HUDEP-2 (cell line): ENCODE measurements at regions not wholly inside any gene's neighbourhood (a gene's known extent, or its start where the extent isn't known, plus 50 kb on each side); places are given as distances from the start of the nearest gene placed in this dataset.

ENCODE experiments used
- DNase-seq, 76 experiments: peaks; one replicate each; lab custom pipeline; 2025; ENCODE audit not compliant: unreplicated experiment in 76 of 76; lab: John Stamatoyannopoulos, UW

DNA sequence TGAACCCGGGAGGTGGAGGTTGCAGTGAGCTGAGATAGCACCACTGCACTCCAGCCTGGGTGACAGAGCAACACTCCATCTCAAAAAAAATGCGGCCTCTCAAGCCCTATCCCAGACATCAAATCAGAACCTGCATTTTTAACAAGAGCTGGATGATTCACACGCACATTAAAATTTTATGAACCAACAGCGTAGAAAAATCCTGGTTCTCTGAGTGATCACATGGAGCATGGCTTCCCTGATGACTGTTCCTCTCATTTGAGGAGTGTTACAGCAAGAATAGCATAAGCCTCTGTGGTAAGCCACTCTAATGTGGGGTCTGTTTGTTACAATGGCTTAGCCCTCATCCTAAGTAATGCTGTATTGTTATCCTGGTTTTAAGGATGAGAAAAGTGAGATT lies 163.6 kb downstream of the BRMS1L start:
- no peak for DNase-seq

DNA sequence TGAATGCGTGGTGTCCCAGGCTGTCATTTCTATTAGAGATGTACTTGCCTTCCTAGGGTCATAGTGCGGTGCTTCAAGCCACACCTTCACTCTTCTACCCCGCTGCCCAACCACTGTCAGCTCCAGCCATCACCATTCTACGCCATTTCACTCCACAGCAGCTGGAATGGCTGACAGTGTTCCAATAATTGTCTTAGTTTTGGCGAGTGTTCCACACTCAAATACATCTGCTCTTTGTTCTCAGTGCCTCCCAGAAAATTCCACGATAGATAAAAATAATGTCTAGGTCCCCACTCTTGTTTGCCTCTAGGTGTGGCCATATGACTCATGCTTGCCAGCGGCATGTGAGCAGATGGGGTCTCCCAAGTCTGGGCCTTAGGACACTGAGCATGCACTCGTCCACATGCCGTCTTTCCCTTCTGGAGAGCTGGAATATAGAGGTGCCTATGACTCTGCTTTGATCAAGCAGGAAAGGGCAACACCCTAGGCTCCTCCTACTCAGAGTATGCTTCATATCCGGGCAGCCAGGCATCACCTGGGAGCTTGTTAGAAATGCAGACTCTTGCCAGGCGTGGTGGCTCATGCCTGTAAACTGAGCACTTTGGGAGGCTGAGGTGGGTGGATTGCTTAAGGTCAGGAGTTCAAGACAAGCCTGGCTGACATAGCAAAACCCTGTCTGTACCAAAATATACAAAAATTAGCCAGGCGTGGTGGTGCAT lies 163.0 kb downstream of the BRMS1L start:
- DNase-seq, result no peak

DNA sequence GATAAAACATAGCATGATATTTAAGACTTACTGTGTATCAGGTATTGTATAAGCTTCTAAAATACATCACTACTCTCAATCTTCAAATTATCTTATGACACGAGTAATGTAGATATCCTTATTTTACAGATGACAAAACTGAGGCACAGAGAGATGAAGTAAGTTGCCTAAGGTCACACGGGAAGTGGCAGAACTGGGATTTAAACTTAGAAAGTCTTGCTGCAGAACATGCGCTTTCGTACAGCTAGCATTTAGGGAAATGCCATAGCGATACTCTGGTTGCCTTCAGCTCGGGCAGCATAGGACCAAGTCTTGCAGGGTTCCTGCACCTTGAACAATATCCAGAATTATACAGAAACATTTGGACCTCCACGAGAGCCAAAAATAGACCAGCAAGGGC lies 162.4 kb downstream of the BRMS1L start:
- DNase-seq, result no peak

DNA sequence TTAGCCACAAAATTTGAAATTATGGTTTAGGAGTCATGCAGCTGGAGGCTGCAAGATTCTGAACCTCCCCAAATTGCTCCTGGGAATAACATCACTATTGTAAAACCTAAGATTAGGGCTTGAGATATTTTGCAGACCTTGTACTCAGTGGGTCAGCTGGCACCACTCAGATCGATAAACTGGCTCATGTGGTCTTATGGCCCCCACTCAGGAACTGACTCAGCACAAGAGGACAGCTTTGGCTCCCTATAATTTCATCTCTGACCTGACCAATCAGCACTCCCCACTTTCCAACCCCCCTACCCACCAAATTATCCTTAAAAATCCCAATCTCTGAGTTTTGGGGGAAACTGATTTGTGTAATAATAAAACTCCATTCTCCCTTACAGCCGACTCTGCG lies 161.6 kb downstream of the BRMS1L start:
- no peak for DNase-seq

DNA sequence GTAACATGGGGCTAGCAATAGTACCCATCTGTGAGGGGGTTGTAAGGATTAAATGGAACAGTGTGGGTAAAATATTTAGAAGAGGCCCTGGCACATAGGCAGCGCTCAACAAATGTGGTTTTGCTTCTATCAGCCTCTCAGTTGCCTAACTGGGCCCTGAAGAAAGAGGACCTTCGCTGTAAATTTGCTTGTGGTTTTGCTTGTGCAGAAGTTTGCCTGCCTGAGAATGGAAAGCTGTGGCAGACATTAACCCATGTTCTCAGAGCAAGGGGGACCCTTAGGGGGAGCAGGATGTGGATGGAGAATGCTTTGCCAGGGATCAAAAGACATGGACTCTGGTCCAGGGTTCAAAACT lies 160.1 kb downstream of the BRMS1L start:
- DNase-seq, result no peak

DNA sequence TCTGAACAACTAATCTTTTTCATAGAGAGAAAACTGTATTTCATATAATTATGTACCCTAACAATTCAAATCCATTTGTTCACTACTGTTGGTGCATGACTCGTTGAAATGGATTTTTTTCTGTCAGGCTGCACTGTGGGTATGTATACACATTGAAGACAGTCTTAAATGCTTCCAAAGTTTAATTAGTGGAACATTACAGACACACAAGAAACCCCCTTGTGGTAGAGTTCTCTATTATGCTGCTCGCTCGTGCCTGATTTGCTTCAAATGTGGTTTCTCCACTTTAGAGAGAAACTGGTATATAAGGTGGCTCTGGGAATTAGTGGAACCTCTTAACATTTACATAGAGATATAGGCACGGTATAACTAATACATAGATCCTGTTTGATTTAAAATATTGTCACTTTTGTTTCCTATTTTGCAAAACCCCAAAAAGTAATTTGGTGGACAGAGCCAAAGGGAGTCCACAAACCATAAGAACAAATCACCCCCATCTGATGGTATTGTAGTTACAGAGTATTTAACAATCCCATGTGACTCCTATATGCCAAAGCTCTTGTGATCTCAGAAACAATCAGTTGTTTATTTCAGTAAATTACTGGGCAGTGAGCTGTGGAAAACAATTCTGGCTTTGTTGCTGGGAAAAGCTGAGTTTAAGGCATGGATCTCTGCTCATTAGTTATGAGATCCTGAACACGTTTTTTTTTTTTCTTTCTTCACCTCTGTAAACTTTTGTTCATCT lies 159.5 kb downstream of the BRMS1L start:
- no peak for DNase-seq

DNA sequence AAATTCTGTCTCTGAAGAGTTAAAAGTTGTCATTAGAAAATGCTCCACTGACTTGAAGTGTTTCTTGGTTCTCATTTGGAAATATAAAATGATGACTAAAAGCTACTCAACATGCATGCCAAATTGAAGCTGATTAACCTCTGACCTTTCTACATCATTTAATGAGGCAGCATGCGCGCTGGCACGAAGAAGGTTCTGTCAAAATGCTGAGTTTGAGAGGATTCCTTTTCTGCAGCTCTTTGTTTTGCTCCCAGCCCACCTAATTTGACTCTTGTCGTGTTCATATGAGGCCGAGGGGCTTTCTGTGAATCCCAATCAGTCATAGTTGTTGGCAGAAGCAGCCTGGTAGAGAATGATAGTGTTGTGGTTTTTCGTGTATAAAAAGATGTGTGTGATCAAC lies 153.4 kb downstream of the BRMS1L start:
- DNase-seq, result no peak

DNA sequence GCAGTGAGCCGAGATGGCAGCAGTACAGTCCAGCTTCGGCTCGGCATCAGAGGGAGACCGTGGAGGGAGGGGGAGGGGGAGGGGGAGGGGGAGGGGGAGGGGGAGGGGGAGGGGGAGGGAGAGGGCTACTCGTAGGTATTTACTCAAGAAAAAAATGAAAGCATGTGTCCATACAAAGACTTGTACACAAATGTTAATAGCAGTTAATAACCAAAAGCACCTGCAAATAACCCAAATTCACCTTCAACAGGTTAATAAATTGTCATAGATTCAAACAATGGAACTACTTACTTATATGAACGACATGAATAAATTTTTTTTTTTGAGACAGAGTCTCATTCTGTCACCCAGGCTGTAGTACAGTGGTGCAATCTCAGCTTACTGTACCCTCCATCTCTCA lies 152.4 kb downstream of the BRMS1L start:
- DNase-seq, result no peak

DNA sequence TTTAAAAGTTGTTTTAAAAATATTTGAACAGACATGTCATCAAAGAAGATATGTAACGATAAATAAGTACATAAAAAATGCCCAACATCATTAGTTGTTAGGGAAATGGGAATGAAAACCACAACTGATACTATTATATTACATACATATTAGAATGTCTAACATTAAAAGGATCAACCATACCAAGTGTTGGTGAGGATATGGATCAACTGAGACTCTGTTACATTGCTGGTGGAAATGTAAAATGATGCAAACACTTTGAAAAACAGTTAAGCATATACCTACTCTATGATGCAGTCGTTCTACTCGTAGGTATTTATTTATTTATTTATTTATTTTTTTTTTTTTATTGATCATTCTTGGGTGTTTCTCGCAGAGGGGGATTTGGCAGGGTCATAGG lies 149.7 kb downstream of the BRMS1L start:
- DNase-seq, result no peak

DNA sequence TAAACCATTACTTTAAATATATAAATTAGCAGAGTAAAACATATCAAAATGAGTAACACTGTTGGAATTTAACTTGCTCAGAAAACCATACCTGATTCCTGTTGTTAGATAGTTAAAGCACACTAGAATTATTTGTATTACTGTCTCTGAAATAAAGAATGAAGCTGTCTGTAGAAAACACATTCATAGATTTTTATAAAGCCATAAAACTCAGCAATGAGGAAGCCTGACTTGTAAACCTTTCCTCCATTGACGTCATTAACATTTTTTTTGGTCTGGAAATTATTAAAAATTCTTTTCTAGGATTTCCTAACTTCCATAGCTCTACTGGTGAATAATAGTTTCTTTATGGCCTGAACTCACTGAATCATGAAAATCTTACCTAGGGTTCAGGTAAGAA lies 147.6 kb downstream of the BRMS1L start:
- no peak for DNase-seq

DNA sequence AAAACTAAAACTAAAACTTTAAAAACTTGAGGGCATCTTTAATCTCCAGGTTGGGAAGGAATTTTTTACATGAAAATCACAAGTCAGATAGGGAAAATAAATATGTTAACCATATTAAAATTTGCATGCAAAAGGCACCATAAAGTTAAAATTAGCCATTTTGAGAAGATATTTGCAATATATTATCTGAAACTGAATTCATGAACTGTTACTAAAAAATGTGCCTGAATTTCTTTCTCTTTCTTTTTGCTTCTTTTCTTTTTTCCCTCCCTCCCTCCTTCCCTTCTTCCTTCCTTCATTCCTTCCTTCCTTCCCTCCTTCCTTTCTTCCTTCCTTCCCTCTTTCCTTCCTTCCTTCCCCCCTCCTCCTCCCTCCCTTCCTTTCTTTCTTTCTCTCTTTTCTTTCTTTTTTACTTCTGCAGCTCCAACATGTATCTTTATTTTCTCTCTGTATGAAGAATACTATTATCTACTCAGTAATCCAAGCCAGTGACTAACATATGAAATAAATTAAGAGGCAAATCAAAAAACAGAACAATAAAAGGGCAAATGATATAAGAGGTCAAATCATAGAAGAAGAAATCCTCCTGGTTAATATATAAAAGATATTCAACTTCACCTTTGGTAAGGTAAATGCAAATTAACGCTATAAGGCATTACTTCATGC lies 146.0 kb downstream of the BRMS1L start:
- DNase-seq, result no peak

DNA sequence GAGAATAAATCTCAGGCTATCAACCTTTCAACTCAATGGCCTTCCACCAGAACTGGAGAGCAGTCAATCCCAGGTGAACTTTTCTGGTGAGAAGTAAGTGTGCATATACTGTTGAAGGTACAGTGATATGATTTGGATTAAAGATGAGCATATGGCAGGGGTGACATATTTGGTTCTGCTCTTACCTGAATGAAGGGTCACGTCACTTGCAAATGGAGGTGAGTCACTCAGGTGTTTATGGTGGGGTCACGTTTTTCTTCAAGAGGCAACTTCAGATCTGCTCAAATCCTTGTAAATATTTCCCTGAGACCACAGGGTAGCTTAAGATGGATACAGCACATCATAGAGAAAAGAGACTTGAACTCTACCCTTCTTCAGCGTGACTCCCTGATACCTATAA lies 143.2 kb downstream of the BRMS1L start:
- no peak for DNase-seq

DNA sequence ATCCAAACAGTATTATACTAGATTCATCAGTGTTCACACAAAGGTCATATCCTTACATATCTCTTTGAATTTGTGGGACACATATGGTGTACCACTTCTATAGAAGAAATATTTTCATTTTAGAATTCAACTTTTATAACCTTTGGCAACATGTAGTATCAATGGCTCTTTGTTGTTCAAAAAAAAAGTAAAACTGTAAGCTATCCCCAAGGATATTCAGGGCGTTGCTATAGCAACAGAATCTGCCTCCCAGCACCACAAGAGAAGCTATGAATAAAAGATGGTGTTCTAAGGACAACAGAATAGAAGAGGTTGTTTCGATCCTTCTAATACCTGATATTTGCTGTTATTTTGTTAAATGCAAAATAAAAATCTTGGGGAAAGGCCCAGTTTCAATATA lies 139.3 kb downstream of the BRMS1L start:
- DNase-seq, result no peak

DNA sequence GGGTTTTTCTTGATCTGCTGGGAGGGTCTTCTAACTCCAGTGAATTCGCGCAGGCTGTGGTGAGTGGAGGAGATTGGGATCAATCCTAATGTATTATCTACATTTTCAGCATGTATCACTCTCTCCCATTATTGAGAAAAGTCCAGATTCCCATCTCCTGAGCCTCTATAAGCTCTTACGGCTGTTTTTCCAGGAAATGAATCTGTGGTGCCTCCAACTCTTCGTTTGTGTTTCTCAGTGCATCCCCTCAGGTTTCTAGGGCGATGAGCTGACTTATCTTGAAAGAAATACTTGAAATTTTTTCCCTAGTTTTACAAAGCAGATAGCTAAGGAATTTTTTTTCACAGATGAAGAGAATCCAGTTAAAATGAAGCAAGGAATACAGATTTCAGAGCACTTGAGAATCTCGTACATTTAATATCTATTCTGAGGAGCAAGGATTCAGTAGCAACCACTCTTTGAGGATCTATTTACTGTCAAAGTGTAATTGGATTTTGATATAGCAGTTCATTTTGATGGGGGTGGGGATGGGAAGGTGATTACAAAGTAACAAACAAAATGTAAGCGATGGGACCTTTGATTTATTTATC lies 138.7 kb downstream of the BRMS1L start:
- no peak for DNase-seq

DNA sequence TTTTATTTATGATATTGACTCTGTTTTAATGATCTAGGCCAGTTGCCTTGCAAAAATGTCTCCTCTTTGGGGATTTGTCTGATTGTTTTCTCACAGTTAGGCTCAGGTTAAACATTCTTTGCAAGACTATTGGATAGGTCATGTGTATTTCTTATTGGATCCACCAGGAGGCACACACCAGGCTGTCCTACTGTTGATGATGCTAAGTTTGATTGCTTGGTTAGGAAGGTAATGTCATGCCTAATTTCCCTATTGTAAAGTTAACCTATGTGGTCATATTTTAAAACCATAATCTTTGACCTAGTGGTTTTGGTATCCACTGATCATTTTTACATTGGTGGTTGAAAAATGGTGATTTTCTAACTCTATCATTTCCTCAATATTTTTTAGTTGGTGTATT lies 137.1 kb downstream of the BRMS1L start:
- peak in 3 of 76 experiments; percentile 1 to 4 (median 3) for DNase-seq

DNA sequence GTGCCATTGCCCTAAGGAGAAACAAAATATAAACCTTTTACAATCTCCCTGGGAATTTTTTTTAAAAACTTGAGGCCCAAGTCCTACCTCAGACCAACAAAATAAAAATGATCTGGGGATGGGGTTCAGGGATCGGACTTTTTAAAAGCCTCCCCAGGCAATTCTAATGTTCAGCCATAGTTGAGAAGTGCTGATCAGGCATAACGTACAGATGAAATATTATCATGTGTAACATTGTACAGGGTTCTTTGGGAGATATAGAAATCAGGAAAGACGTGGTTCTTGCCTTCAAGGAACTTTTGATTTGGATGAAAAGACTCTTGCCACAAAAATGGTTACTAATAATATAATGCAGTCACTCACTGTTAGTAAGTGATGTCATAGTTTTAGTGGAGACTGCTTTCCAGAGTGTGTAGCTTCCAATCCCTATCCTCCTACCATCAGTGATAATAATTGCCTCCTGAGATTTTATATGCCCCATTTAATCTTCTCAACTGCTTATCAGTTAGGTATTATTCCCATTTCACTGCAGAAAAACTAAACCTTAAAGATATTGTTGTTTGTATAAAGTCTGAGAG lies 135.6 kb downstream of the BRMS1L start:
- DNase-seq, result no peak

DNA sequence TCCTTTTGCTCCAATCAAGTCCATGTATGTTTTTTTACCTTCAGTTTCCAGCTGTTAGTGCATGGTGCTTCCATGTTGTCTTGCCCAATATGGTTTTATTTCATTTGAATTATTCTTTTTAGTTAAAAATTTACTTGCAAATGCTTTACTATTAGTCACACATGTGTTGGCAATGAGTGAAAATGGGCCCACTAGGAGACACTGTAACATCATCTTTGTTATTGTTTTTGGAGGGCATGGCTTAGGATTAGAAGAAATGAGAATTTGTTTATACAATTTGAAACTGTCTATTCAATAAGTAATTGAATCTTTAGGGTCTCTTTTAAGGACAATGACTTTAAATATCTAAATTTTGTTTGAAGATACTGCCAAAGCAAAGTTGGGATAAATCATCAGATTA lies 133.7 kb downstream of the BRMS1L start:
- DNase-seq, result no peak

DNA sequence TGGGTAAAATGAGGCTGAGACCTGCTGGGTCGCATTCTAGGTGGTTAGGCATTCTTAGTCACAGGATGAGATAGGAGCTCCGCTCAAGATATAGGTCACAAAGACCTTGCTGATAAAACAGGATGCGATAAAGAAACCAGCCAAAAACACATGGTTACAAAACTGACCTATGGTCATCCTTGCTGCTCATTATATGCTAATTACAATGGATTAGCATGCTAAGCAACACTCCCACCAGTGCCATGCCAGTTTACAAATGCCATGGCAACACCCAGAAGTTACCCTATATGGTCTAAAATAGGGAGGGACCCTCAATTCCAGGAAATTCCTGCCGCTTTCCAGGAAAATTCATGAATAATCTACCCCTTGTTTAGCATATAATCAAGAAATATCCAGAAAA lies 132.4 kb downstream of the BRMS1L start:
- no peak for DNase-seq

DNA sequence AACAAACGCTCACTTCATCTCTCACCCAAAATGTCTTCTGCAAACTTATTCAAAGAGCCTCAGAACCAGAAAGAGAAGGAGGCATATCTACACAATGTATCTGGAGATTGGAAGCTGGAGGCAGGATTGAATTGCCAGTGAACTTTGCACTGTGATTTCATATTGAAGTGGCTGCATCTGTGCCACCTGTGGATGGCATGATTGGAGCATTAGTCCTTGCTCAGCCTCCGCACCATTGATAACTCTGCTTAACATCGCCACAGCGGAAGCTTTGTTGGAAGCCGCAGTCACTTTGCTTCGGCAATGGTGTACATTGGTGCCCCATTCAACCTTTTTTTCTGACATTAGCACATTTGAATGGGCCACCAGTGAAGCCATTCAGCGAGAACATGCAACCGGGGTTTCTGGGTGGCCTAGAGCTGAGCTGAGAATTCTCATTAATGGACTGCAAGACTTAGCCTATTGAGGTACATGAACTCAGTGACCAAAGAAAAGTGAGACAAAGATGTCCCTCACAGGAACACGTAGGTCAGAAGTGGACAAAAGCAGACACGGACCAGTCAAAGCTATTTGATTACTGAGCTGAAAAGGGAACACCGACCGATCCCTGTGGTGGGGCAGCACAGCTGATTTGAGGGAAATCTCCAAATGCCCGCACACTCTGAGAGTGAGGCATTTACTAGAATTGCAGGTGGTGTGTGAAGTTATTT lies 130.4 kb downstream of the BRMS1L start:
- no peak for DNase-seq

DNA sequence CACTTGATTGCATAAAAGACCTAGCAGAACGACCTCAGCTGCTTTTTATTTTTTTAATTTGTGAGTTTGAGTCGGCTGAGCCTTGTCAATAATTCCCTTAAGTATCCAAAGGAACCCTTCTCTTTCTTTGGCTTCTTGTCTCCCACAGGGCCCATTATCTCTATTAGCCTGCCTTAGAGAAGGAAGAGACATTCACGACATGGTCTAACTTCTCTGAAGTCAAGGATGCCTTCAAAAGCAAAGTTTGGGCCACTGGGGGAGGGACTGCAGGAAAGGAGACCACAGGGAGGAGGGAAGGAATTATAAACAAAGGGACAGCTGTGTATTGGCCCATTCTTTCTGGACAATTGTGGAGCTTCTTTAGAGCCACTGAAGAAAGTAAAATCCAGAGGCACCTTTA lies 126.4 kb downstream of the BRMS1L start:
- no peak for DNase-seq
